ENCODE measurements at regions not wholly inside any gene's neighbourhood (a gene's known extent, or its start where the extent isn't known, plus 50 kb on each side); places are given as distances from the start of the nearest gene placed in this dataset.

DNA sequence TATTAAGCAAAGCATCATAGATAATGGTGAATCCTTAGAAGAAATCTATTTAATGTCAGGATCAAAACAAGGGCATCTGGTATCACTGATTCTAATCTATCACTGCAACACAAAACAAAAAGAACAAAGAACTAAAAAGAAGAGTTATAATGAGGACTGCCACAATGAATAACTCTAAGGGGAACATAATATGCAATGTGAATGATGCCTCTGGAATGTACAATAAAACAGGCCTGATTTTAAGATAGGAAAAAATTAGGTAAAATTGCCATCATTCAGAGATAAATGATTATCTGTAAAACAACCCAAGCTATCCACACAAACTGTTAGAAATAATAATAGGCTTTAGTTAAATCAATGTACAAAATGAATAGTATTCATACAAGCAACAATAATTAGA is 936.7 kb upstream of the CITED2 start:
- no peak for DNase-seq (ENCODE audit: low spot score)
- no peak for TF ChIP-seq EZH2 (IDR thresholded peaks at IDR 0.05)
- TF ChIP-seq, protein P1, sequence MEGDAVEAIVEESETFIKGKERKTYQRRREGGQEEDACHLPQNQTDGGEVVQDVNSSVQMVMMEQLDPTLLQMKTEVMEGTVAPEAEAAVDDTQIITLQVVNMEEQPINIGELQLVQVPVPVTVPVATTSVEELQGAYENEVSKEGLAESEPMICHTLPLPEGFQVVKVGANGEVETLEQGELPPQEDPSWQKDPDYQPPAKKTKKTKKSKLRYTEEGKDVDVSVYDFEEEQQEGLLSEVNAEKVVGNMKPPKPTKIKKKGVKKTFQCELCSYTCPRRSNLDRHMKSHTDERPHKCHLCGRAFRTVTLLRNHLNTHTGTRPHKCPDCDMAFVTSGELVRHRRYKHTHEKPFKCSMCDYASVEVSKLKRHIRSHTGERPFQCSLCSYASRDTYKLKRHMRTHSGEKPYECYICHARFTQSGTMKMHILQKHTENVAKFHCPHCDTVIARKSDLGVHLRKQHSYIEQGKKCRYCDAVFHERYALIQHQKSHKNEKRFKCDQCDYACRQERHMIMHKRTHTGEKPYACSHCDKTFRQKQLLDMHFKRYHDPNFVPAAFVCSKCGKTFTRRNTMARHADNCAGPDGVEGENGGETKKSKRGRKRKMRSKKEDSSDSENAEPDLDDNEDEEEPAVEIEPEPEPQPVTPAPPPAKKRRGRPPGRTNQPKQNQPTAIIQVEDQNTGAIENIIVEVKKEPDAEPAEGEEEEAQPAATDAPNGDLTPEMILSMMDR (IDR thresholded peaks at IDR 0.05) = no peak
- TF ChIP-seq EZH2phosphoT487 (IDR thresholded peaks at IDR 0.05) = no peak
- Mint-ChIP-seq H3K27ac (no peak overlapping the region), H3K4me3 (no peak overlapping the region), H3K27me3 (ENCODE audit: insufficient read depth, low read depth) (no peaks in the 10 kb centered on the region), H3K9me3 (peaks cover 5% of the 10 kb centered on the region), H3K4me1 (no peaks in the 10 kb centered on the region), H3K36me3 (no peaks in the 10 kb centered on the region)
- Histone ChIP-seq H3K9ac (no peak overlapping the region), H3K27me3 (no peaks in the 10 kb centered on the region), H3K79me2 (ENCODE audit: low read depth) (no peaks in the 10 kb centered on the region), H3K27ac (no peak overlapping the region), H3K9me3 (ENCODE audit: low read depth) (no peaks in the 10 kb centered on the region), H3F3A (ENCODE audit: low read depth) (no peaks in the 10 kb centered on the region), H2AFZ (replicated peaks) (no peak overlapping the region), H3K4me1 (no peaks in the 10 kb centered on the region), H3K4me2 (no peak overlapping the region), H3K36me3 (no peaks in the 10 kb centered on the region), H3K4me3 (no peak overlapping the region), H4K20me1 (ENCODE audit: low read depth) (no peaks in the 10 kb centered on the region)

DNA sequence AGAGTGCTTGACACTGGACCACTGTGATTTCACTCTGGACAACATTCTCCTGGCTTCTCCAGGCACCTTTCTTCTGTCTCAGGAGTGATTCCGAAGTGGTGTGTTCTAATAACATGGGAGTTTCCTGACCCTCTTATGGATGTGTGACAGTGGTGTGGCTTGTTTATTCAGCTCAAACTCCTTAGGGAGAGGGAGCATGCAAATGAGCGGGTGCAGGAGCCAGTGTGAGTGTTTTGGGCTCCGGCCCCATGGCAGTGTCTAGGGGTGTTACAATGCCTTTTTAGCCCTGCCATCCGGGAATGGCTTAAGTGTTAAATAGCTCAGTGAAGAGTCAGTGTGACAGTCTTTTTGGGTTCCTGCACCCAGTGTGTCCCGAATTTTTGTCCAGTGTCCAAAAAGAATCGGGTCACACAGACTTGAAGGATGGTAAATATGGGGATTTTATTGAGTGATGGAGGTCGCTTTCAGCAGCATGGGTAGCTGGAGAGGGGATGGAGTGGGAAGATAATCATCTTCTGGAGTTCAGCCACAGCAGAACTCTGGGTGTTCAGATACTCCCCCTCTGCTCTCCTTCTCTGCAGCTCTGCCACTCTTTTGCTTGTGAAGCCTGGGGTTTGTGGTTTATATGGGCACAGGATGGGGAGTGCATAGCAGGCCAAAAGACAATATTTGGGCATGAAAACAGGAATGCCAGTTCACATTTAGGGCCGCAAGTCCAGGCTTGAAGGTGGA is 928.9 kb upstream of the CITED2 start:
- no peak overlapping the region for H3K9ac ChIP-seq
- DNase-seq (ENCODE audit: low spot score) = no peak
- no peaks in the 10 kb centered on the region for H3F3A ChIP-seq (ENCODE audit: low read depth)
- peak overlapping the region; percentile 92 for H2AFZ ChIP-seq (replicated peaks)
- no peaks in the 10 kb centered on the region for H3K79me2 ChIP-seq (ENCODE audit: low read depth)
- no peaks in the 10 kb centered on the region for H3K4me1 Mint-ChIP-seq
- no peak overlapping the region for H3K4me3 Mint-ChIP-seq
- H4K20me1 ChIP-seq (ENCODE audit: low read depth) = no peaks in the 10 kb centered on the region
- peak overlapping the region; percentile 67 for H3K27ac Mint-ChIP-seq
- H3K9me3 ChIP-seq (ENCODE audit: low read depth) = no peaks in the 10 kb centered on the region
- H3K9me3 Mint-ChIP-seq = peaks cover 3% of the 10 kb centered on the region
- H3K27me3 Mint-ChIP-seq (ENCODE audit: insufficient read depth, low read depth) = no peaks in the 10 kb centered on the region
- no peak overlapping the region for H3K4me3 ChIP-seq
- no peaks in the 10 kb centered on the region for H3K27me3 ChIP-seq
- no peaks in the 10 kb centered on the region for H3K36me3 Mint-ChIP-seq
- no peak for TF ChIP-seq EZH2 (IDR thresholded peaks at IDR 0.05)
- TF ChIP-seq EZH2phosphoT487 (IDR thresholded peaks at IDR 0.05) = no peak
- TF ChIP-seq, protein P1 (IDR thresholded peaks at IDR 0.05) = no peak
- no peaks in the 10 kb centered on the region for H3K4me1 ChIP-seq
- H3K36me3 ChIP-seq = no peaks in the 10 kb centered on the region
- H3K4me2 ChIP-seq = no peak overlapping the region
- H3K27ac ChIP-seq = no peak overlapping the region

DNA sequence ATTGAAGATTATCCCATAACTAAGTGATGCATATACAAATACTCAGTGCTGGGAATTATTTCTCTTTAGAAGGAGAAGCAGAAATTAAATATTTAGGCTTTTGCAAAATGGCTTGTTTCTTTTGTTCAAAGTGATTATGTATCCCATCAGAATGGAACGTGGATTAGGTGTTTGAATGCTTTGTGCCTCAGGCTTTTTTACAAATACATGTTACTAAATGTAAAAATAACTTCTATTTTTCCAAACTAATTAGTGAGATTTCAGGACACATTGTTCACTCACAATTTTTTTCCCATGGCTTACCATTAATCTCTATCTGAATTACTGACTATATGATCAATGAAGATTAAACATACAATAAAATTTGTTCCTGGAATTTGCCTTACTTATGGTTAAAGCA is 925.9 kb upstream of the CITED2 start:
- H3K4me3 Mint-ChIP-seq = no peak overlapping the region
- H3K9me3 Mint-ChIP-seq = peaks cover 3% of the 10 kb centered on the region

More for the DNA sequence above, 925.9 kb upstream of the CITED2 start:
- Histone ChIP-seq H3K4me2 (no peak overlapping the region), H3K36me3 (no peaks in the 10 kb centered on the region), H3K27me3 (no peaks in the 10 kb centered on the region), H3K9ac (no peak overlapping the region), H3K79me2 (ENCODE audit: low read depth) (no peaks in the 10 kb centered on the region), H3K4me1 (no peaks in the 10 kb centered on the region), H3K27ac (no peak overlapping the region), H2AFZ (replicated peaks) (no peak overlapping the region), H3K9me3 (ENCODE audit: low read depth) (no peaks in the 10 kb centered on the region), H3F3A (ENCODE audit: low read depth) (no peaks in the 10 kb centered on the region), H3K4me3 (no peak overlapping the region), H4K20me1 (ENCODE audit: low read depth) (no peaks in the 10 kb centered on the region)
- Mint-ChIP-seq H3K4me1 (no peaks in the 10 kb centered on the region), H3K27me3 (ENCODE audit: insufficient read depth, low read depth) (no peaks in the 10 kb centered on the region), H3K27ac (no peak overlapping the region), H3K36me3 (no peaks in the 10 kb centered on the region)
- TF ChIP-seq EZH2 (IDR thresholded peaks at IDR 0.05) (no peak), EZH2phosphoT487 (IDR thresholded peaks at IDR 0.05) (no peak)
- TF ChIP-seq, protein P1 (IDR thresholded peaks at IDR 0.05) = no peak
- DNase-seq (ENCODE audit: low spot score) = no peak
